GM12891 (cell line): ENCODE measurements at regions not wholly inside any gene's neighbourhood (a gene's known extent, or its start where the extent isn't known, plus 50 kb on each side); places are given as distances from the start of the nearest gene placed in this dataset.

ENCODE experiments used
- DNase-seq: peaks from one replicate; pipeline ENCODE4 v3.0.0; 2011; ENCODE audit warnings: low spot score; ENCODE audit not compliant: insufficient read length
- FAIRE-seq: peaks from 2 replicates; lab custom pipeline; 2011; peaks lifted over from hg19 to GRCh38; lab: Jason Lieb, UNC
- PAX5 ChIP-seq: IDR thresholded peaks from 2 replicates; pipeline ENCODE4 v1.6.1; 2011; ENCODE audit warnings: low read length, moderate library complexity, mild to moderate bottlenecking; ENCODE audit not compliant: insufficient read depth, severe bottlenecking
- POLR2A ChIP-seq: IDR thresholded peaks from 2 replicates; pipeline ENCODE4 v1.6.1; 2011; ENCODE audit warnings: low read depth, low read length, control low read depth
- POLR2AphosphoS5 ChIP-seq: IDR thresholded peaks from 2 replicates; pipeline ENCODE4 v1.6.1; 2011; ENCODE audit warnings: low read depth, low read length, control low read depth
- POU2F2 ChIP-seq: IDR thresholded peaks from 2 replicates; pipeline ENCODE4 v1.6.1; 2011; ENCODE audit warnings: low read depth, mild to moderate bottlenecking, control low read depth, low read length, moderate library complexity
- SPI1 ChIP-seq: IDR thresholded peaks from 2 replicates; pipeline ENCODE4 v1.6.1; 2011; ENCODE audit warnings: low read depth, low read length, control low read depth
- TAF1 ChIP-seq: IDR thresholded peaks from 2 replicates; pipeline ENCODE4 v1.6.1; 2011; ENCODE audit warnings: low read depth, low read length, control low read depth

- FAIRE-seq (no peak), DNase-seq (no peak)
- TF ChIP-seq TAF1 (no peak), POLR2A (no peak), POLR2AphosphoS5 (no peak), SPI1 (no peak), POU2F2 (no peak), PAX5 (no peak)
These were observed 388.3 kb upstream of the SMIM21 start for GRCh38 chr18:75815767-75816166.

- FAIRE-seq (no peak), DNase-seq (no peak)
- no peak for TF ChIP-seq POLR2AphosphoS5
- no peak for TF ChIP-seq PAX5
- TF ChIP-seq TAF1: no peak
- TF ChIP-seq POLR2A: no peak
These were observed 385.3 kb upstream of the SMIM21 start for GRCh38 chr18:75812761-75813160.

- no peak for FAIRE-seq
- no peak for DNase-seq
- TF ChIP-seq POLR2AphosphoS5 (no peak), POLR2A (no peak), PAX5 (no peak), SPI1 (no peak), POU2F2 (no peak), TAF1 (no peak)
These were observed 383.6 kb upstream of the SMIM21 start for GRCh38 chr18:75810961-75811551.

- DNase-seq: no peak
- TF ChIP-seq POU2F2: no peak
- TF ChIP-seq SPI1: no peak
- TF ChIP-seq POLR2A: no peak
- TF ChIP-seq TAF1: no peak
- no peak for TF ChIP-seq PAX5
- TF ChIP-seq POLR2AphosphoS5: no peak
- no peak for FAIRE-seq
These were observed 383.0 kb upstream of the SMIM21 start for GRCh38 chr18:75810516-75810915.

GRCh38 chr18:75809926-75810255, 382.4 kb upstream of the SMIM21 start:
- TF ChIP-seq POLR2A (no peak), PAX5 (no peak)
- no peak for DNase-seq
- no peak for FAIRE-seq

GRCh38 chr18:75809151-75809925, 381.8 kb upstream of the SMIM21 start:
- TF ChIP-seq SPI1: no peak
- TF ChIP-seq POLR2AphosphoS5: no peak
- no peak for TF ChIP-seq PAX5
- no peak for TF ChIP-seq POLR2A
- TF ChIP-seq TAF1: no peak
- TF ChIP-seq POU2F2: no peak
- FAIRE-seq: no peak
- no peak for DNase-seq

GRCh38 chr18:75805265-75805664, 377.8 kb upstream of the SMIM21 start:
- FAIRE-seq: no peak
- no peak for TF ChIP-seq POLR2AphosphoS5
- TF ChIP-seq PAX5: no peak
- no peak for TF ChIP-seq TAF1
- no peak for TF ChIP-seq SPI1
- no peak for TF ChIP-seq POLR2A
- TF ChIP-seq POU2F2: no peak
- no peak for DNase-seq

- FAIRE-seq (no peak), DNase-seq (no peak)
- TF ChIP-seq PAX5: no peak
These were observed 375.2 kb upstream of the SMIM21 start for GRCh38 chr18:75802681-75803080.

GRCh38 chr18:75801178-75801577, 373.7 kb upstream of the SMIM21 start:
- DNase-seq (no peak), FAIRE-seq (no peak)
- TF ChIP-seq SPI1 (no peak), PAX5 (no peak), POLR2A (no peak), POLR2AphosphoS5 (no peak), POU2F2 (no peak), TAF1 (no peak)

- TF ChIP-seq POU2F2 (no peak), TAF1 (no peak), SPI1 (no peak), POLR2A (no peak), PAX5 (no peak), POLR2AphosphoS5 (no peak)
- FAIRE-seq (no peak), DNase-seq (no peak)
These were observed 372.8 kb upstream of the SMIM21 start for GRCh38 chr18:75800331-75800648.
